GM12872 (cell line): ENCODE measurements at regions not wholly inside any gene's neighbourhood (a gene's known extent, or its start where the extent isn't known, plus 50 kb on each side); places are given as distances from the start of the nearest gene placed in this dataset.

Experiments
- TF ChIP-seq, protein P1 (sequence below): IDR thresholded peaks from 3 replicates; pipeline ENCODE4 v1.5.1; 2011; ENCODE audit warnings: low read depth, mild to moderate bottlenecking, low read length, moderate library complexity; ENCODE audit not compliant: insufficient read depth

DNA sequence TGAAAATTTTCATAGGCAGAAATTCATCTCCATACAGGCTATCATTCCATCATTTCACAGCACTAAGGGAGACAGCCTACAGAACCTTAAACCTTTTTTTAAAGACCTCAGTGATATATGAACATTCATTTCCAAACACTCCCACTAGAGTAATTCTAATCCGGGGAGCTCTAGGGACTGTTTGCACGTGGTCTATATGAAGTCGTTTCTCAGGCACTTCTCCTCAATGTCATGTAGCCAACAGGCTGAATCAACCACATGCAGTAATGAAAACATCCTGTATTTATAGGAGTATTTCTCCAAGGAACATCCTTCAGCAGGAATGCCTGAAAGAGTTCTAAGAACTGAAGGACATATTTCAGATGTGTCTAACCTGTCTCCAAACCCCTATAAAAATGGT, 97.3 kb upstream of the CREB1 start:
- TF ChIP-seq, protein P1, sequence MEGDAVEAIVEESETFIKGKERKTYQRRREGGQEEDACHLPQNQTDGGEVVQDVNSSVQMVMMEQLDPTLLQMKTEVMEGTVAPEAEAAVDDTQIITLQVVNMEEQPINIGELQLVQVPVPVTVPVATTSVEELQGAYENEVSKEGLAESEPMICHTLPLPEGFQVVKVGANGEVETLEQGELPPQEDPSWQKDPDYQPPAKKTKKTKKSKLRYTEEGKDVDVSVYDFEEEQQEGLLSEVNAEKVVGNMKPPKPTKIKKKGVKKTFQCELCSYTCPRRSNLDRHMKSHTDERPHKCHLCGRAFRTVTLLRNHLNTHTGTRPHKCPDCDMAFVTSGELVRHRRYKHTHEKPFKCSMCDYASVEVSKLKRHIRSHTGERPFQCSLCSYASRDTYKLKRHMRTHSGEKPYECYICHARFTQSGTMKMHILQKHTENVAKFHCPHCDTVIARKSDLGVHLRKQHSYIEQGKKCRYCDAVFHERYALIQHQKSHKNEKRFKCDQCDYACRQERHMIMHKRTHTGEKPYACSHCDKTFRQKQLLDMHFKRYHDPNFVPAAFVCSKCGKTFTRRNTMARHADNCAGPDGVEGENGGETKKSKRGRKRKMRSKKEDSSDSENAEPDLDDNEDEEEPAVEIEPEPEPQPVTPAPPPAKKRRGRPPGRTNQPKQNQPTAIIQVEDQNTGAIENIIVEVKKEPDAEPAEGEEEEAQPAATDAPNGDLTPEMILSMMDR: no peak

DNA sequence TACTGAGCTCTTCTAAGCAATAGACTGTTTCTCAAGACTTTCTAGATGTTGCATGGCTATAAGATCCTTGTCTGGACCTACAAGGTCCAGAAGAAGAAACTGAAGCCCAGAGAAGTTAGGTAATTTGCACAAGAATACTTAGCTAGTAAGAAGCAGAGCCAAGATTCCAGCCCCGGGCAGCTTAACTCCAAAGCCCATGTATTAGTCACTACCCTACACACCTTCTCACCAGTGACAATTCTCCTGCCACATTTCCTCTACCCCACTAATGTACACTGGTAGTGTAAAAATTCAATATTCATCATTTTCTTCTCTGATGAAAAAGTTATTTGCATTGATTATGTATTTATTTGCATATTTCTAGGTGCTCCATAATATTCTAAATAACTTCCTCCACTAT, 95.5 kb upstream of the CREB1 start:
- TF ChIP-seq, protein P1: no peak

DNA sequence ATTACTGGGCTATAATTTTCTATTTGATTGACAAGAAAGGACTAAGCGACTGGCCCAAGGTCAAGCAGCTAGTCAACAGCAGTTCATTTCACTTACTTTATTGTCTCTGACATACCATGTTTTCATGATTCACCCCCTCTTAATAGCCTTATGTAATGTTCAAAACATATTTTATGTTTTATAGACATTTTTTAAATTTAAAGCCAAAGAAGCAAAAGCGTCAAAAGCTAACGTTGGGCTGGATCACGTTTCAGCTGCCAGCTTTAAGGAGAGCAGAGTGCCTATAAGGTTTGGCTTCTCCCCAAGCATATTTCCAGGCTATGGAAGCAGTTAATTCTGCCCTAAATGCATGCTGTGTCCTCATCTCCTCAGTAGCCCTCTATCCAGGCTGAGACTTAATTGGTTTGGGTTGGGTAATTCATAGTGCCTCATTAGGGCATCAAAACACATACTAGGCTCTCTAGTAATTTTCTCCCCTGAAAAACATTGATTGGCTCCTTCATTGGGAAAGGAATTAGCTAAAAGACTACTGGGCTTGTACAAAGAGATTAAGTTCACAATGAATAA, 94.8 kb upstream of the CREB1 start:
- TF ChIP-seq, protein P1: no peak

DNA sequence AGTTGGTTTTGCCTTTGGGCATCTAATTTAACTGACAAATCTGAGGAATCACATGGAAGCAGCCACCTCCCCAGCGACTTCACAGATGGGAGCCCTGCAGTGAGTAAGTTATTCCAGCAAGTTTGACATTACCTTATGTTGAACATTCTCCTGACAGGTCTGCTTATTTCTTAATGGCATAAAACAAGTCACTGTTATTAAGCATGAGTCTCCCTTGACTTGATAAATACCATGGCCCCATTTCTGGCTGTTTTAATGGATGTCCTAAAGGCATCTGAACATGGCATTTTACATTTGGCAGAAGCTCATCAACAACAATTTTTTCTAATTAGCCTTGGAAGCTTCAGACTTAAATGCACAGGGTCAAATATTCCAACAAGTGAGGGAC, 92.6 kb upstream of the CREB1 start:
- TF ChIP-seq, protein P1: no peak

DNA sequence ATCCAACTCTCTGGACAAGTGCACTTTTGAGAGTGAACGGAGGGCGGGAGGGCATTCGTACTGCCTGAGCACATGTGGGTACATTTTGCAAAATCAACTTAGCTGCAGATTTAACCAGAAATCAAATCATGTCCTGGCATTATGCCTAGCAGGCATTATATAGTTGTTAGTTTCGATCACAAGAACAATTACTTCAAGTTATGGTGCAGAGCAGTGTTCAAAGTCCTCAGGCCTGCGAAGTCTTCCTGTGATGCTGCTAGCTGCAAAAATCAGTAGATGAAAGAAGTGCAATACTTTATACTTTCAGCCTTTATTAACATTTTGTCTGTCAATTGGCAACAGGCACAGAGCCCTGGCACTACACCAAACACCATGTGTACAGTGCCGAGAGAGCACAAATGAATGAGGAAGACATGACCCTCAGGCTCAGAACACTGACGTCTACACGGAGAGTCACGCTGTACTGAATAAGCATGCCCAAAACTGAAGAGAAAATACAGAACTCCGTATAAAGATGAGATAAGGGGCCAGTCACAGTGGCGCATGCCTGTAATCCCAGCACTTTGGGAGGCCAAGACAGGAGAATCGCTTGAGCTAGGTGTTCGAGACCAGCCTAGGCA, 92.1 kb upstream of the CREB1 start:
- TF ChIP-seq, protein P1: no peak

DNA sequence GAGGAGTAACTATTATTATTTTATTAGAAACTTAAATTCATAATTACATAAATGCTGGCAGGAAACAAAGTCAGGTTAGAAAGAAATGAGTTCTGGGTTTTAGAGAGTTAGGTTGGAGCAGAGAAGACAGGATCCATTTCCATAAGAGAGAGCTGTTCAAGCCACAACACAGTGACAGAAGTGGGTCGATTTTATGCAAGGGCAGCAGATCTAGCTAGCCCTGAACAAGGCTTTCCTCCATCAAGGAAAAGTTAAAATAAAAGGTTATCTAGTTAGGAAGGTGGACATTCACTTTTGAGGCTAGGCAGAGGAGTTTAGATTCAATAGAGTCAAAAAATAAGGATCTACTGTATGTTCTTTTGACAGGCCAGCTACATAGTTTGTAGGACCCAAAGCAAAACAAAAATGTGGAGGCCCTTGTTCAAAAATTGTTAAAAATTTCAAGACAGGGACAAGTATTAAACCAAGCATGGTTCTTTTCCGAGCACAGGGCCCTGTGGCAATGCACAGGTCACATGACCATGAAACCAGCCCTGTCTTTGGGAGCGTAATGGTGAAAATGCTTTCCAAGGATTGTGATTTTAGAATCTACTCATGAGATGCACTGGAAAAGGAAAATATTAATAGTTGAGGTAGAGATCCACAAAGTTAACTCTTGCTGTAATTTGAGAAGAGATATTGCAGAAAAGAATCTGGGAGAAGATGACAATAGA, 91.2 kb upstream of the CREB1 start:
- TF ChIP-seq, protein P1: no peak

DNA sequence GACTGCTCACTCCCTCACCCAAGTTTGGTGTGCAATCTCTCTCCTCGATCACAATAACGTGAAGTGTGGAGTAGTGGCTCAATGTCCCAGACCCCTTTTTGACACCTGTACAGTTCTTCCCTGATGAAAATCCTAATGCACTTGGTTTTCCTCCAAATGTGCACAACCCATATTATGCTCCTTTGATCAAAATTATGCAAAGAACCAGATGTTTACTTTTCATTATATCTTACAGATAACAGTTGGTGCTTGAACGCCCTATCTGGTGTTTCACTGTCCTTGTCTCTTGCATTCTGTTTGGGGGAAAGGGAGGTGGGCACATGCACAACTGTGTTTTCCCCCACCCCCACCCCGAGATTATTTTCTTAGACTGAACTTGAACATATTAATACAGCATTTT, 85.0 kb upstream of the CREB1 start:
- TF ChIP-seq, protein P1: no peak
